ENCODE measurements at regions not wholly inside any gene's neighbourhood (a gene's known extent, or its start where the extent isn't known, plus 50 kb on each side); places are given as distances from the start of the nearest gene placed in this dataset.

DNA sequence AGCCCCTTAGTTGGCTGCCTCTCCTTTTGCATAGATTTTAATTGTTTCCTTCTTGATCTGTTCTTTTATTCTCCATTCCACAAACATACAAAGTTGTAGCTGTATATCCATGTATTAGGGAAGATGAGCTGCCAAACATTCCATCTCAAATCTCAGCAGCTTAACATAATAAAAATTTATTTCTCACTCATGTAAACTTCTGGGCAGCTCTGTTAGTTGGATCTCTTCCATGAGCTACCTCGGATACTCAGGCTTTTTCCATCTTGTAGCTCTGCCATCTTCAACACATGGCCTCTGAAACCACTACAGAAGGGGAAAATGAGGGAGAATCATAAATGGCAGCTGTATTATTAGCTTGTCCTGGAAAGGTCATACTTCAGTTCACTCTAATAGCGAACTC is 149.4 kb upstream of the BMP2 start:
- Histone ChIP-seq H3K36me3 (ENCODE audit: low read length) (no peaks in the 10 kb centered on the region), H3K27ac (ENCODE audit: low read depth, low read length) (no peak overlapping the region), H3F3A (ENCODE audit: insufficient read depth) (no peaks in the 10 kb centered on the region), H3K79me2 (ENCODE audit: insufficient read depth, low read length) (no peaks in the 10 kb centered on the region), H3K4me3 (ENCODE audit: insufficient read depth, low read length, poor library complexity, severe bottlenecking) (no peak overlapping the region), H3K9me3 (ENCODE audit: insufficient read depth, low read length) (no peaks in the 10 kb centered on the region), H2AFZ (ENCODE audit: low read depth, low read length, severe bottlenecking) (no peak overlapping the region), H3K27me3 (ENCODE audit: low read length) (no peaks in the 10 kb centered on the region), H4K20me1 (ENCODE audit: low read depth, low read length) (no peaks in the 10 kb centered on the region), H3K9ac (ENCODE audit: low read length) (no peak overlapping the region), H3K4me2 (ENCODE audit: low read depth, low read length, poor library complexity, severe bottlenecking) (no peak overlapping the region), H3K9me2 (replicated peaks; ENCODE audit: insufficient read depth, low read length) (no peaks in the 10 kb centered on the region)
- TF ChIP-seq EZH2phosphoT487 (conservative IDR thresholded peaks at IDR 0.05; ENCODE audit: low read length) = no peak
- no peak for TF ChIP-seq CTCF (IDR thresholded peaks at IDR 0.05; ENCODE audit: insufficient read depth, low read length, poor library complexity, severe bottlenecking)

- Histone ChIP-seq H3K4me2 (ENCODE audit: low read depth, low read length, poor library complexity, severe bottlenecking) (no peak overlapping the region), H3K4me3 (ENCODE audit: insufficient read depth, low read length, poor library complexity, severe bottlenecking) (no peak overlapping the region), H3K36me3 (ENCODE audit: low read length) (no peaks in the 10 kb centered on the region), H3K9me2 (replicated peaks; ENCODE audit: insufficient read depth, low read length) (no peaks in the 10 kb centered on the region), H3K27ac (ENCODE audit: low read depth, low read length) (no peak overlapping the region), H4K20me1 (ENCODE audit: low read depth, low read length) (no peaks in the 10 kb centered on the region), H3K27me3 (ENCODE audit: low read length) (no peaks in the 10 kb centered on the region), H3K9me3 (ENCODE audit: insufficient read depth, low read length) (no peaks in the 10 kb centered on the region), H2AFZ (ENCODE audit: low read depth, low read length, severe bottlenecking) (no peak overlapping the region), H3F3A (ENCODE audit: insufficient read depth) (no peaks in the 10 kb centered on the region), H3K79me2 (ENCODE audit: insufficient read depth, low read length) (no peaks in the 10 kb centered on the region), H3K9ac (ENCODE audit: low read length) (no peak overlapping the region)
- no peak for TF ChIP-seq EZH2phosphoT487 (conservative IDR thresholded peaks at IDR 0.05; ENCODE audit: low read length)
- no peak for TF ChIP-seq CTCF (IDR thresholded peaks at IDR 0.05; ENCODE audit: insufficient read depth, low read length, poor library complexity, severe bottlenecking)
Observed at GRCh38 chr20:6616421-6616820, 151.1 kb upstream of the BMP2 start.

DNA sequence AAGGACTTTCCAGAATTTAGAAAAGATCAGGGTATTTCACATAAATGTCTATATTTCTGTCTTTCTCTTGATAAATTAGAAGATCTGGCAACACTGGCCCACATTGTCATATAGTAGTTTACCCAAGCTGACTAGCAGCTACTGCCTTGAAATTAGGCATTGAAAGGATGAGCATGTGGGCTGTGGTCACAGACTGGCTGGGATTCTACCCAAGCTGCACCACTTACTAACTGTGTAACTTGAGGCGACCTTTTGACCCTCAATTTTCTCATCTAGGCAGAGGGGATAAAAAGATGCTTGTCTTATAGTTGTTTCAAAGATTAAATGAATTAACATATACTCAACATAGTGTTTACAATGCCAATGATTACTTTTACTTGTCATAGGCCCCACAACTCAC is 152.7 kb upstream of the BMP2 start:
- Histone ChIP-seq H4K20me1 (ENCODE audit: low read depth, low read length) (no peaks in the 10 kb centered on the region), H3K79me2 (ENCODE audit: insufficient read depth, low read length) (no peaks in the 10 kb centered on the region), H3K9me2 (replicated peaks; ENCODE audit: insufficient read depth, low read length) (no peaks in the 10 kb centered on the region), H2AFZ (ENCODE audit: low read depth, low read length, severe bottlenecking) (no peak overlapping the region), H3K27me3 (ENCODE audit: low read length) (no peaks in the 10 kb centered on the region), H3K27ac (ENCODE audit: low read depth, low read length) (no peak overlapping the region), H3K4me2 (ENCODE audit: low read depth, low read length, poor library complexity, severe bottlenecking) (no peak overlapping the region), H3K4me3 (ENCODE audit: insufficient read depth, low read length, poor library complexity, severe bottlenecking) (no peak overlapping the region), H3K9ac (ENCODE audit: low read length) (no peak overlapping the region), H3F3A (ENCODE audit: insufficient read depth) (no peaks in the 10 kb centered on the region), H3K9me3 (ENCODE audit: insufficient read depth, low read length) (no peaks in the 10 kb centered on the region), H3K36me3 (ENCODE audit: low read length) (no peaks in the 10 kb centered on the region)
- TF ChIP-seq EZH2phosphoT487 (conservative IDR thresholded peaks at IDR 0.05; ENCODE audit: low read length) = no peak
- TF ChIP-seq CTCF (IDR thresholded peaks at IDR 0.05; ENCODE audit: insufficient read depth, low read length, poor library complexity, severe bottlenecking) = no peak

All from SU-DHL-6 (cell line).